ENCODE measurements at regions not wholly inside any gene's neighbourhood (a gene's known extent, or its start where the extent isn't known, plus 50 kb on each side); places are given as distances from the start of the nearest gene placed in this dataset.

DNA sequence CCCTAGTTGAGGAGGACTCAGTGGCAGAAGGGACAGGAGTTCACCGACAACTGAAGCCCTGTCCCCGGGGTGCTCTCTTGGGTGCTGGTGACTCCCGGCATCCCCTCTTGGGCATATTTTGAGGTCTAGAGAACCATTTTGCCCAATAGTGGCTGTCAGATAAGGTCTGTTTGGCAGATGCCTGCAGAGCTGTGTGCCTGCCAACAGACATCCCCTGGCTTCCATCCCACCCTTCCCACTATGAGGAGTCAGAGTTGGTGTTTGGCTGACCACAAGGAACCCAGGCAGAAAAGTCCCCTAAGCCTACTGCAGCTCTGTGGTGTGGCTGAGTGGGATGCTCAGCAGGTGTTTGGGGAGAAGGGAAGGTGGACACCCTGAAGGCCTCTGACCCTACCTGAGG is 207.0 kb downstream of the AUH start:
- TF ChIP-seq CTCF (IDR thresholded peaks at IDR 0.05), result no peak
- no peak for TF ChIP-seq POLR2A (IDR thresholded peaks at IDR 0.05)
